ENCODE measurements at regions not wholly inside any gene's neighbourhood (a gene's known extent, or its start where the extent isn't known, plus 50 kb on each side); places are given as distances from the start of the nearest gene placed in this dataset.

GRCh38 chr4:3641501-3641900 is 109.3 kb upstream of the LRPAP1 start:
- no peak for TF ChIP-seq CTCF (IDR thresholded peaks at IDR 0.05)
- no peak for TF ChIP-seq EZH2 (IDR thresholded peaks at IDR 0.05)
- TF ChIP-seq EZH2phosphoT487 (IDR thresholded peaks at IDR 0.05) = no peak
